HL-60 (cell line): ENCODE measurements at regions not wholly inside any gene's neighbourhood (a gene's known extent, or its start where the extent isn't known, plus 50 kb on each side); places are given as distances from the start of the nearest gene placed in this dataset.

Source experiments
- DNase-seq, 2 experiments: peaks; one replicate each; pipeline ENCODE4 v3.0.0-alpha.2; 2010 to 2020; ENCODE audit warnings: low read depth in 1 of 2, low spot score in 1 of 2
- H3K27ac ChIP-seq: fragments of 250-450 bp; sonication (Bioruptor Pico); replicated peaks from 2 replicates; pipeline ENCODE4 v1.5.1; 2020; ENCODE audit warnings: mild to moderate bottlenecking, moderate library complexity
- H3K27me3 ChIP-seq: fragments of 250-450 bp; sonication (Bioruptor Pico); 2 replicates; pipeline ENCODE4 v1.5.1; 2021; ENCODE audit warnings: mild to moderate bottlenecking, moderate library complexity; ENCODE audit not compliant: insufficient read depth, poor library complexity, severe bottlenecking
- H3K4me3 ChIP-seq: replicated peaks from 2 replicates; pipeline ENCODE4 v1.5.1; 2011; ENCODE audit warnings: mild to moderate bottlenecking, control low read depth, low read length; ENCODE audit not compliant: insufficient read depth
- GABPA ChIP-seq: IDR thresholded peaks from 2 replicates; pipeline ENCODE4 v1.6.1; 2012; ENCODE audit warnings: low read depth
- POLR2AphosphoS5 ChIP-seq: IDR thresholded peaks from 2 replicates; pipeline ENCODE4 v1.6.1; 2012; ENCODE audit warnings: low read depth
- SPI1 ChIP-seq: IDR thresholded peaks from 2 replicates; pipeline ENCODE4 v1.6.1; 2012; ENCODE audit warnings: low read depth, mild to moderate bottlenecking, borderline replicate concordance
- TF ChIP-seq, protein P1 (sequence below): IDR thresholded peaks from one replicate; pipeline ENCODE4 v1.5.1; 2011; ENCODE audit warnings: low read length, control low read depth, inconsistent platforms; ENCODE audit not compliant: insufficient read depth
- TF ChIP-seq, protein P2 (sequence below): IDR thresholded peaks from 2 replicates; pipeline ENCODE4 v1.6.1; 2012; ENCODE audit warnings: low read depth; ENCODE audit not compliant: insufficient replicate concordance

DNA sequence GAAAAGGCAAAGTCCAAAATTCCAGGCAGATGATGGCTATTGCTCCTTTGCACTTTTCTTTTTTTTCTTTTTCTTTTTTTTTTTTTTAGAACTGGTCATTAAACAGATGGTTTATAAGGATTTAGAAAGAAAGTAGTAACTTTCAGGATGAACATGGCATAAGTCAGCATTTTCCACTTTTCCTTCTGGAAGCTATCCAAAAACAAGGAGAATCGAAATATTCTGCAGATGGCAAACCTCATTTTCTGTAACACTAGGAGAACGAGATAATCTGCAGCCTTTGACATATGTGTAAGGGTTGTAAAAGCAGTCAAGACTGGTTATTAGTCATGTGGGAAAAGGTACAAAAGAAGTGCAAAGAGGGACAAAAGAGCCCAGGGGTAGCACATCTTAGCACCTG, 69.1 kb upstream of the PUM3 start:
- no peak overlapping the region for H3K4me3 ChIP-seq
- DNase-seq = no peak
- H3K27me3 ChIP-seq = peaks cover 4% of the 10 kb centered on the region
- H3K27ac ChIP-seq = no peak overlapping the region
- TF ChIP-seq GABPA = no peak
- no peak for TF ChIP-seq POLR2AphosphoS5
- TF ChIP-seq, protein P1, sequence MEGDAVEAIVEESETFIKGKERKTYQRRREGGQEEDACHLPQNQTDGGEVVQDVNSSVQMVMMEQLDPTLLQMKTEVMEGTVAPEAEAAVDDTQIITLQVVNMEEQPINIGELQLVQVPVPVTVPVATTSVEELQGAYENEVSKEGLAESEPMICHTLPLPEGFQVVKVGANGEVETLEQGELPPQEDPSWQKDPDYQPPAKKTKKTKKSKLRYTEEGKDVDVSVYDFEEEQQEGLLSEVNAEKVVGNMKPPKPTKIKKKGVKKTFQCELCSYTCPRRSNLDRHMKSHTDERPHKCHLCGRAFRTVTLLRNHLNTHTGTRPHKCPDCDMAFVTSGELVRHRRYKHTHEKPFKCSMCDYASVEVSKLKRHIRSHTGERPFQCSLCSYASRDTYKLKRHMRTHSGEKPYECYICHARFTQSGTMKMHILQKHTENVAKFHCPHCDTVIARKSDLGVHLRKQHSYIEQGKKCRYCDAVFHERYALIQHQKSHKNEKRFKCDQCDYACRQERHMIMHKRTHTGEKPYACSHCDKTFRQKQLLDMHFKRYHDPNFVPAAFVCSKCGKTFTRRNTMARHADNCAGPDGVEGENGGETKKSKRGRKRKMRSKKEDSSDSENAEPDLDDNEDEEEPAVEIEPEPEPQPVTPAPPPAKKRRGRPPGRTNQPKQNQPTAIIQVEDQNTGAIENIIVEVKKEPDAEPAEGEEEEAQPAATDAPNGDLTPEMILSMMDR = no peak
- TF ChIP-seq, protein P2, sequence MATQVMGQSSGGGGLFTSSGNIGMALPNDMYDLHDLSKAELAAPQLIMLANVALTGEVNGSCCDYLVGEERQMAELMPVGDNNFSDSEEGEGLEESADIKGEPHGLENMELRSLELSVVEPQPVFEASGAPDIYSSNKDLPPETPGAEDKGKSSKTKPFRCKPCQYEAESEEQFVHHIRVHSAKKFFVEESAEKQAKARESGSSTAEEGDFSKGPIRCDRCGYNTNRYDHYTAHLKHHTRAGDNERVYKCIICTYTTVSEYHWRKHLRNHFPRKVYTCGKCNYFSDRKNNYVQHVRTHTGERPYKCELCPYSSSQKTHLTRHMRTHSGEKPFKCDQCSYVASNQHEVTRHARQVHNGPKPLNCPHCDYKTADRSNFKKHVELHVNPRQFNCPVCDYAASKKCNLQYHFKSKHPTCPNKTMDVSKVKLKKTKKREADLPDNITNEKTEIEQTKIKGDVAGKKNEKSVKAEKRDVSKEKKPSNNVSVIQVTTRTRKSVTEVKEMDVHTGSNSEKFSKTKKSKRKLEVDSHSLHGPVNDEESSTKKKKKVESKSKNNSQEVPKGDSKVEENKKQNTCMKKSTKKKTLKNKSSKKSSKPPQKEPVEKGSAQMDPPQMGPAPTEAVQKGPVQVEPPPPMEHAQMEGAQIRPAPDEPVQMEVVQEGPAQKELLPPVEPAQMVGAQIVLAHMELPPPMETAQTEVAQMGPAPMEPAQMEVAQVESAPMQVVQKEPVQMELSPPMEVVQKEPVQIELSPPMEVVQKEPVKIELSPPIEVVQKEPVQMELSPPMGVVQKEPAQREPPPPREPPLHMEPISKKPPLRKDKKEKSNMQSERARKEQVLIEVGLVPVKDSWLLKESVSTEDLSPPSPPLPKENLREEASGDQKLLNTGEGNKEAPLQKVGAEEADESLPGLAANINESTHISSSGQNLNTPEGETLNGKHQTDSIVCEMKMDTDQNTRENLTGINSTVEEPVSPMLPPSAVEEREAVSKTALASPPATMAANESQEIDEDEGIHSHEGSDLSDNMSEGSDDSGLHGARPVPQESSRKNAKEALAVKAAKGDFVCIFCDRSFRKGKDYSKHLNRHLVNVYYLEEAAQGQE = no peak
- TF ChIP-seq SPI1 = no peak

DNA sequence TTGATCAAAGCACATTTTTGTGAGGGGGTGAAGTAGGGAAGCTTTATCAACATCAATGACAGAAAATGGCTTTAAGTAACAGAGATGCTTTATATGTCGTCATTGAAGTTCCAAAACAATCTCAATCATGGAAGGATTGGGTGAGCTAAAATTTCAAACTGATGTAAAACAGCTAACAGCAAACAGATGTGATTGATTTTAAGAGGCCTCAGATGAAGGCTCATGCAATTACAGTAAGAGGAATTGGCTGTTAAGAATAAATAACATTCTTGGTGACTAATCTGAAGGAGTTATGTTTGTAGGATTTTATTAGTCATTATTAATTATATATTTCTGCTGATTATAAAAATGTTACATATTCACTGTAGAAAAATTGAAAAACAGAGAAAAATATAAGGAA, 63.5 kb upstream of the PUM3 start:
- no peak for DNase-seq
- H3K4me3 ChIP-seq = no peak overlapping the region
- no peak for TF ChIP-seq GABPA
- TF ChIP-seq, protein P2 = no peak
- TF ChIP-seq SPI1 = no peak
- TF ChIP-seq POLR2AphosphoS5 = no peak
- no peak overlapping the region for H3K27ac ChIP-seq
- no peaks in the 10 kb centered on the region for H3K27me3 ChIP-seq

DNA sequence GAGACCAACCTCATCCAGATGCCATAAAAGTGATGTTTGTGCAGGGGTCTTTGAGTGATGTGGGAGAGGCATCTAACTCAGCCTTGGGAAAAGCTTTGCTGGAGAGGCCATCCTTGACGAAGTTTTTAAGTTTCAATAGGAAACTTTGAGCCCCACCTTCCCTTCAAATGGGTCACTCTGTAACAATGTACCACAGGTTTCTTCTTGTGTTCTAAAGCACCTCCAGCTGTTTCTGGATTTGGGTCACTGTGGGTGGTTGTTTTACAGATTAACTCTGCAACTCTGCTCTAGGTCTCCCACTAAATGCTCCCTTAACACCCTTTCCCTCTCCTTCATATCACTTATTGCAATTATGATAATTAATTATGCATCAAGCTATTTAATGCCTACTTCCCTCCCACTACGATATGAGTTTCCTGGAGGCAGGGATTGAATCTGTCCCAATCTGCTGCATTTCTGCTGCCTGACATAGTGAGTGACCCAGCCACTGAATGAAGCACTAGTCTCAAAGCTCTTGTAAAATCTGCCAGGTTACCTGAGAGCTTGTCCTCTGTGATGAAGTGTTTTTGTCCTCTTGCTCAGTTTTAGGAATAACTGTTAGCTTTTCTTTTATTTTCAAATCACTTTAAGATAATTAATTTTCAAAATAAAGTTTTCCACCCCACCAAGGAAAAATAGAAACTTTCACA, 60.5 kb upstream of the PUM3 start:
- H3K27me3 ChIP-seq = peaks cover 4% of the 10 kb centered on the region
- H3K4me3 ChIP-seq = no peak overlapping the region
- TF ChIP-seq POLR2AphosphoS5 = no peak
- TF ChIP-seq, protein P1 = no peak
- TF ChIP-seq, protein P2 = no peak
- TF ChIP-seq GABPA = no peak
- no peak for TF ChIP-seq SPI1
- DNase-seq = no peak
- H3K27ac ChIP-seq = no peak overlapping the region
